GM19239 (cell line): ENCODE measurements at regions not wholly inside any gene's neighbourhood (a gene's known extent, or its start where the extent isn't known, plus 50 kb on each side); places are given as distances from the start of the nearest gene placed in this dataset.
"Not testable (repeated sequence)": the region's sequence is repeated elsewhere in the genome, so short reads cannot be mapped to it uniquely, and the experiment has no call there.

Experiments
- DNase-seq: peaks from one replicate; pipeline ENCODE4 v3.0.0; 2011; ENCODE audit warnings: low spot score; ENCODE audit not compliant: insufficient read length
- FAIRE-seq: peaks from 2 replicates; lab custom pipeline; 2011; peaks lifted over from hg19 to GRCh38; lab: Jason Lieb, UNC

DNA sequence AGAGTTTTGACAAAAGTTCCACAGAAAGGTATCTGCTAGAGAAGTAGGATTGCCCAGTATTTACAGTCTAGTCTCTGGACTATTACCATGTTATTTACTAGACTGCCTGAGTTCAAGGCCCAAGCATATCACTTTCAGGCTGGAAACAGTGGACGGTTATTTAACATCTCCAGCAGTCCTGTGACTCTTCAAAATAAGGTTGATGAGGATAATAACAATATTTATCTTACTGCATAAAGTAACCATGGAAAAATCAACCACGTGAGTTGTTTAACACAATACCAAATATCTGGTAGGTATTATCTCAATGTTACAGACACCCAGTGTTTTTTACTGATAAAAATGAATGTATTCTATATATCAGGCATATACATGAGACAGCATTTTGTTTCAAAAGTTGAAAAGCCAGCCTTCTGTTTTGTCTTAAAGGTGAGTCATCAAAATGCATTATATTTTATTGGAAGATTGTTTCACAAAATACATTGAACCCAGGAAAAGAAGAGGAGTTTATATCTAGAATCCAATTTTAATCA, 535.8 kb downstream of the TBL1XR1 start:
- DNase-seq (no peak), FAIRE-seq (no peak)

DNA sequence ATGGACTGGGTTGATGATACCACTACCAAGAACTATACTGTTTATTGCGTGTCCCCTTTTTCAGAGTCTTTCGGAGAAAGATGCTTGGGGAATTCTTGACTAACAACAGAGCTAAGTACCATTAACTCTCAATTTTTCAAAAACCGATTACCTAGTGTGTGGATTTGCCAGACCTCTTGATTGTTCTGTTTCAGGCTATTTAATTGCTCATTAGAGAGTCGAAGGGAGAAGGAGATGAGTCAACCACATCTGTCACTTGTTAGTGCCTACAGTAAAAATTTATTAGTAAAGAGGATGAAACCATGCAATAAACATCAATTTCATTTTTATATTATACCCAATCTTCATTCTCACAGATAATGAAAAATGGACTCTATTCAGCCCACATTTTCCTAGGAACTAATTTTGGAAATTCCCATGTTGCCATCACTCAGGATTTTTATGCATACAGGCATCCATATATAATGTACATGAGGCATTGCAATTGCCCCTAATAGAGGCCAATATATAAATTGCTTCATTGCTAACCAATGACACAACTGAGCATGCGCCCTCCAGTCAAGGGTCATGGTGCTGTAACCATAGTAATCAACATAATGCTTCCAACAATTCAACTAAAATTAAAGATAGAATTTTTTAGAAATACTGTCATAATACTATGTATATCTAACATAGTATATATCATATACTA, 541.7 kb downstream of the TBL1XR1 start:
- no peak for FAIRE-seq
- DNase-seq, result no peak

DNA sequence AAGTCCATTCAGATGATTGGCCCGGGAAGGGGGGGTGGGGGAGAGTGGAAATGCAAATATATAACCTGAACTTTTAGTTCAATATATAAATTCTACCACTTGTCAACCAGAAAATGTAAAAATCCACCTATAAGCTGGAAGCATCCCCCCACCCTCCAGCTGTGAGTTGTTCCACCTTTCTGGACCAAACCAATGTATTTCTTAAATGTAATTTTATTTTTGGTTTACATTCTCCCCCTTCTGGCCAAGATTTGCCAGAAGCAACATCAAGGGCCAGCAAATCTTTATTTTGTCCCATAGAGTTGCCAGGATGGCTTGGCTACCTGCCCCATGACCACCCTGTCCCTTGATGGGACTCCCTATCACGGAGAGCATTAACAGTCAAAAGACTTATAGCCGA, 545.7 kb downstream of the TBL1XR1 start:
- DNase-seq (no peak), FAIRE-seq (no peak)

DNA sequence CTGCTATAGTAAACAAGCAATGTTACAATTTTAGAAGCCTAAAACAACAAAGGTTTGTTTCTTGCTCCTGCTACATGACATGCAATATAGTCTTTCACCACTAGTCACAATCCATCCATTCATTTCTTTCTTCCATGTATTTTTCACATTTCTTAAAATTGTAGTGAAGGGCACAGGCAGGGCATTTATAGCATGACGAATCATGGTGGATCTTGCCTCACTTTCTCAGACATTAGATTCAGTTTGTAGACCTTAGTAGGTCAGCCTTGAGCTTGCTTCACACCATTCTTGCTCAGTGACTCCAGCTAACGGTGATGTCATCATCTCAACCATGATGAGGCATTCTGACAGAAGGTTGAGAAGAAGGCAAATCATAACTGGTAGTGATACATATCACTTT, 546.8 kb downstream of the TBL1XR1 start:
- FAIRE-seq (no peak), DNase-seq (no peak)

DNA sequence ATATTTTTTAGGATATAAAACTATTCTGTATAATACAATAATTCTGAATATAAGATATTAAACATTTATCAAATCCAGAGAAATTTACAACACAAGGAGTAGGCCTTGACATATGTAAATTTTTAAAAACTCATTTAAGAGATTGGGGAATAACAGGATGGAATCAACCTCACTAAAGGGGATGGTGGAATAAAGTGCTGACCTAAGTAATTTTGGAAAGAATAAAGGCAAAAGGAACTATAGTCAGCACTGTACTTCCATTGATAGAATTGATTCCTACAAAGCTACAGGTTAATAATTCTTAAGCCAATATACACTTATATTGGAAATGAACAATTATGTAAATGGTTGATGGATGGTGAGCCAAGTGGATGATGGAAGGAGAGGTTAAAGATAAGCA, 549.3 kb downstream of the TBL1XR1 start:
- no peak for DNase-seq
- FAIRE-seq, result no peak

DNA sequence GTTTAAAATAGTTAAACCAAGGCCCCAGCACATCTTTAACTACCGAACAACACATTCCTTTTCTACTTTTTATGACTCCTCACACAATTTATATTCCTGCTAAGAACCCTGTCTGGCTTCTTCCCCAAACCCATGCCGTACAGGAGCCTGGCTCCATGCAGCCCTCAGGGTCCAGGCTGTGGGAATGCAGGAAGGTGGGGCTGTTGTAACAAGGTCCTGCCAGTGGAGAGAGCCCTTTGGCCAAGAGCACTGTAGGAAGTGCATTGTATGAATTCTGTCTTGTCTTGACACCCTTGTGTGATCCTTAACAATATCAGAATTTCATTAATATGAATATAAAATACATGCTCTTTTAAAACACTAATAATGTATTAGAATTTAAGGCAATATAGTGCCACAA, 563.8 kb downstream of the TBL1XR1 start:
- no peak for DNase-seq
- no peak for FAIRE-seq

DNA sequence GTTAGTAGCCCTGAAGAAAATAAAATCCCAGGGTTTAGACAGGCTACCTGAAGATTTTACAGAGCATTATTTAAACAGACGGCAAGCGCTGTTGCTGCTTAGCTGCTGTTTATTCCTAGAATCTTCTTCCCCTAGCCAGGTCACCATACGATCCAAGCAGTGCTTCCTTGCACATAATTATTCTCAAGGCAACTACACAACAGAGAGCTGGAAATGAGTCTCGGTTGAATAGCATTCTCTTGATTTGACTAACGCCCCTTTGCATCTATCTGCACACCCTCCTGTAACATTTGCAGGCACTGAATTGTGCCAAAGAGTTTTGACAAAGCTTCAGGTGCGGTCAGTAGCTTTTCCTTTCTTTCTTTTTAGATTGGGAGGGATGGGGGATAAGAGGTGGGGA, 564.4 kb downstream of the TBL1XR1 start:
- FAIRE-seq, result no peak
- no peak for DNase-seq

DNA sequence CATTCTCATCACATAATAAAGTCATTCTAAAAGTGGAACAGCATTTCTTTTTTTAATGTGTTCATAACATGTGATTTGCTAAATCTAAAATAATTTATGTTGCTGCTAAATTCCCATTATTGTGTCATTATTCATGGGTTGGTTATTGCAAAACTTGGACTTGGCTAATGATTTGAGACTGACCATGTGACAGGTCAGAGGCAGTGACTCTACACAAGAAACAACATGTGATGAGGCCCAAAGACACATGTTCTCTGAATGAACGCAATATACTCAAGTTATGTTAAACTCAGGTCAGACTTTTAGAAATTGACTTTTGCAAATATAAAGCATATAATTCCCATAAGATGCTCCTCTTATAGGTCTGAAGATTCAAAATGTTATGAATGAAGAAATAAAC, 566.1 kb downstream of the TBL1XR1 start:
- no peak for FAIRE-seq
- DNase-seq, result no peak

DNA sequence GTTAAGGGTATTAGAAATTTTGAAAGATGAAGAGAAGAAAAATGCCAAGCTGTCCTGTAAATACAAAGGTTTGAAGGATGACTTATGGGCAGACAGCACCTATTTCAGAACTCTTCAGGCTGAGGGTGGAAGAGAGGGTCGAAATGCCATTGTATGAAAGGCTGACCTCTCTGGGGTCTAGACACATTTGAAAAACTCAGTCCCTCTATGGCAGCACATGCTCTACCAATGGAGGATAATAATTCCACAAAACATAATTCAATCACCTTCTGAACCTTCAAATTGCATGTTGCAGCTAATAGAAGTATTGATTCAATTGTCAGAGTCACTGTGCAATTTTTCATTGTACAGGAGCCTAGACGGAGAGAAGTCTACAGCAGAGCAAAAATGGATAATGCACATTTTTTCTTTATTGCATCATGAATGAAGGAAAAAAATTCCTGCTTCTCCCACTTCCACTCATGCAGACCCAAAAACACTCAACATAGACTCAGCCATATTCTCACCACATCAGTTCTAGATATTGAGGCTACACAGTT, 569.1 kb downstream of the TBL1XR1 start:
- FAIRE-seq (no peak), DNase-seq (no peak)

DNA sequence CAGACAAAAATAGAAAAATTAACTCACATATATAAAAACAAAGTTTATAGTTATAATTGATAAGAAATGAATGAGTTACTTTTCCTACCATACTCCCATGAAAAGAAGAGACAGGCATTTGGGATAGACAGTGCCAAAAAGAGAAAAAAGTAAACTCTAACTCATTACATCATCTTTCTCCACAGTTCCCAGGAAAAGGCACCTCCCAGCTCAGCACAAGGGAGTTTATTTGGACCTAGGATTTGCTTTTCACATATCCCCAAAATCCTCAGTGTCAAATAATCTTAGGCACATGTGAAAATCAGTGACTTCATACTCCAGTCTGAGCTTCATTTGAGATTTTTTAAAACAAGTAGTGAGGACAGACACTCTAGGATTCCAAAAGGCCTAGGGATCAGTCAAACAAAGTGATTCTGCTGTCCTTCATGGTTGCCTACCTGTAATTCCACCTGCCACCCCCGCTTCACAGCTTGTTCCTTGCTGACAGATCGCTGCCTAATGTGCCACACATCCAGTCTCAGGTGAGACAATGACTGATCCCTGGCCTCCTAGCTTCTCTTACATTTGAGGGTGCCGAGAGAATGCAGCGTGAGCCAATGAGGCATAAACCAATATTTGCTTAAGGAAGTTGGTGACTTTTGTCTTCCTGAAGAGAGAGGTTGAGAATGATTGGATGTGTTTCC, 573.7 kb downstream of the TBL1XR1 start:
- FAIRE-seq (no peak), DNase-seq (no peak)

DNA sequence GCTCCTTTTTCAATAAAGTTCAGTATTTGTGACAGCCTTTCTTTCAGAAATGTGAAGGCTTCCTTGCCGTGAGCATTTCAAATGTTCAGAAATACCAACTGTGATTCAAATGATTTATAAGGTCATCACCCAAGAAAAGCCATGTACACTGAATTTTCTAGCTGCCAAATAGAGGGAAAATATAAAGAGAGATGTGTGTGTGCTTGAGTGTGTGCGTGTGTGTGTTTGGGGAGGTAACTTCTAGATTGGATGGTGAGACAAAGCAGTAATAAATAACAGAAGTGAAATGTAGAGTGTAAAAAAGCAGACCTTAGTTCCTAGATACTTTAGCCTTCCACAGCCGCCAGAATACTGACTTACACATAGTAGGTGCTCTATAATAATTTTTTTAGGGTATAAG, 577.4 kb downstream of the TBL1XR1 start:
- FAIRE-seq, result no peak
- DNase-seq, result no peak

DNA sequence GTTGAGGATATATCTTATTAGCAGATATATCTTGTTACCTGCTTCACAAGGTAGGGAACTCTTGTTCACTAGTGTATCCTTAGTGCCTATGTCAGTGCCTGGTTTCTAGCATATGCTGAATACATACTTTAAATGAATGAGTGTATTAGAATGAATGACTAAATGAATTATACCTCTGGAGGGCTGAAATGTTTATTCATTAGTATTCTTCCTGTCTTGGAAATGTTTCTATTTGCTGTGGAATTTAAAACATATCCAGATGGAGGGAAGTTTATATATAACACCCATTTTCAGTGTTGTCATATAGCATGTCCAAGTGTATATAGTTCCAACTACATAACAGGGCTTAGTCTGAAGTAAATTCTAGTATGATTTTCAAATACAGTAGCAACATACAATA, 581.5 kb downstream of the TBL1XR1 start:
- FAIRE-seq (no peak), DNase-seq (no peak)

DNA sequence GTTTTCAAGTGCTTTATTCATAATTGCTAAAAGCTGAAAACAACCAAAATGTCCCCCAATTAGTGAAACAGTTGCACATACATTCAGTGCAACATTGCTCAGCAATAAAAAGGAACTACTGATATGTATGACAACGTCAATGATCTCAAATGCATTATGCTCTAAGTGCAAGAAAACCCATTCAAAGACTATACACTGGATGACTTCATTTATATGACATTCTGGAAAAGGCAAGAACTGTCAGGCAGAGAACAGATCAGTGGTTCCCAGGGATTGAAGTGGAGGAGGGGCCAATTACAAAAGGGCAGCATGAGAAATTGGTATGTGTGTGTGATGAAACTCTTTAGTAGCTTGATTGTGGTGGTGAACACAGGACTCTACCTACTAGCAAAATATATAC, 585.6 kb downstream of the TBL1XR1 start:
- DNase-seq, result no peak
- no peak for FAIRE-seq

DNA sequence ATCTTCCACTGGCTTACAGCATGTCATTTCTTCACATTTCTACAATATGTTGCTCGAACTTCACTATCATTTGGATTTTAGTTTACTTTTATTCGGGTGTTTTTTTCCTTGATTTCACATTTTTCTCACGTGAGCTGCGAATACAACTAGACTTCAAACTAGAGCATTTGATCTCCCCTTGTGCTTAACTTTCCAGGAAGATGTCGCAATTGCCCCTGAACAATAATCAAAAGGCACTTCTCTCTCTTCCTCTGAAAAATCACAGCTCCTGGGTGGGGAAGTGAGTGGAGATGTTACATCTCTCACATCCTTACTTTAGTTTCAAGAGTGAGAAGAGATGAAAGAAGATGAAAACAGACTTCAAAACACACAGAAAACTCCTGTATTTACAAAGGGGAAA, 587.9 kb downstream of the TBL1XR1 start:
- no peak for FAIRE-seq
- no peak for DNase-seq

DNA sequence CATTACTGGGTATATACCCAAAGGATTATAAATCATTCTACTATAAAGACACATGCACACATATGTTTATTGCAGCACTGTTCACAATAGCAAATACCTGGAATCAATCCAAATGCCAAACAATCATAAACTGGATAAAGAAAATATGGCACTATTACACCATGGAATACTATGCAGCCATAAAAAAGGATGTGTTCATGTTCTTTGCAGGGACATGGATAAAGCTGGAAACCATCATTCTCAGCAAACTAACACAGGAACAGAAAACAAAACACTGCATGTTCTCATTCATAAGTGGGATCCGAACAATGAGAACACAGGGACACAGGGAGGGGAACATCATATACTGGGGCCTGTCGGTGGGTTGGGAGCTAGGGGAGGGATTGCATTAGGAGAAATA, 591.7 kb downstream of the TBL1XR1 start:
- not testable (repeated sequence) for DNase-seq, FAIRE-seq

DNA sequence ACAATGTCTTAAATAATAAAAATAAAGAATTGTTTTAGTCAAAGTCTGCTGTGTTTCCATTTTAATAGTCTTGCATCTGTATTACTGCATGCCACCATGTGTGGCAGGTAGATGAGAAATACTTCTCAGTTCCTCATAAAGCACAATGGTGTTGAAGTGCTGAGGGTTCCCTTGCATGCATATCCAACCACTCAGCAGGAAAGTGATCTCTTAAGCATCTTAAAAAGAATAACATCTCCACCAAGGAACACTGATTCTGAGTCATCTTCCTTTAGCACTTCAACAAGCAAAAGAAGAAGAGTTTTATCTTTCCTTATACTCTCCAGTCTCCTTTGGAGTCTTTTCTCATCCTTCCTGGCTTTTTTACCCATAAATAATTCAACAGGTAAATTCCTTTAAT, 602.0 kb downstream of the TBL1XR1 start:
- FAIRE-seq (no peak), DNase-seq (no peak)

DNA sequence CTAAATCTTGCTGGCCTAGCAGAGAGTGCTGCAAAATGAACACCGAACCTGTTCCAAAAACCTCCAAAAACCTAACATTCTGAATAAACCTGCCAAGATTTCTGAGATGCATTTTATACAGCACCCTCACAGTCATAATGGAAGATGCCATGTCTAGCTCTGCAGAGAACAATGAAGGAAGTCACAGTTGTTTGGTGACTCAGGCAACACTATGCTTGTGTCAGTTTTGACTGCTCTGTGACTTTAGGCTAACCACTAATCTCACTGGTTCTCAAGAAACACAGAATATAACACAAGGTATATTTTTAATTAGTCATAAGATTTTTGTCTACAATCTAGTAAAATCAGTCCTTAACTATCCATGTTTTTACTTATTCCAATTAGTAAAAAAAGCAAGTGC, 606.6 kb downstream of the TBL1XR1 start:
- DNase-seq, result no peak
- no peak for FAIRE-seq

DNA sequence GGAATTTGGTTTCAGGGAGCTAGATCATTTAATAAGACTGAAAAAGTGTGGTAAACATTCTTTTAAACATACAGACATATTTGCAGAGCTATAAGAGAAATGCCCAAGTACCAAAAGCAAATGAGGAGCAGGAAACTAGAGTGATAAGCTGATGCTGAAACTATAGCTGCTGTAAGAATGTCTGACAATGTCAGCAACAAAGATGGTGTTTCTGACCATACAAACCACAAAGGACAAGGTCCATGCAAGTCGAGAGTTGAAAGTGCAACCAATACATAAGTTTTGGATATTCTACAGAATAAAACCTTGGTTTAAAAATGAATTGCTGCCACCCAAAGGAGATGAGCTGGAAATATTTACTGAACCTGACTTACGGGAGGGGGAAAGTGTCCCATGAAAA, 610.2 kb downstream of the TBL1XR1 start:
- DNase-seq (peak; percentile 4), FAIRE-seq (peak; percentile 68)

DNA sequence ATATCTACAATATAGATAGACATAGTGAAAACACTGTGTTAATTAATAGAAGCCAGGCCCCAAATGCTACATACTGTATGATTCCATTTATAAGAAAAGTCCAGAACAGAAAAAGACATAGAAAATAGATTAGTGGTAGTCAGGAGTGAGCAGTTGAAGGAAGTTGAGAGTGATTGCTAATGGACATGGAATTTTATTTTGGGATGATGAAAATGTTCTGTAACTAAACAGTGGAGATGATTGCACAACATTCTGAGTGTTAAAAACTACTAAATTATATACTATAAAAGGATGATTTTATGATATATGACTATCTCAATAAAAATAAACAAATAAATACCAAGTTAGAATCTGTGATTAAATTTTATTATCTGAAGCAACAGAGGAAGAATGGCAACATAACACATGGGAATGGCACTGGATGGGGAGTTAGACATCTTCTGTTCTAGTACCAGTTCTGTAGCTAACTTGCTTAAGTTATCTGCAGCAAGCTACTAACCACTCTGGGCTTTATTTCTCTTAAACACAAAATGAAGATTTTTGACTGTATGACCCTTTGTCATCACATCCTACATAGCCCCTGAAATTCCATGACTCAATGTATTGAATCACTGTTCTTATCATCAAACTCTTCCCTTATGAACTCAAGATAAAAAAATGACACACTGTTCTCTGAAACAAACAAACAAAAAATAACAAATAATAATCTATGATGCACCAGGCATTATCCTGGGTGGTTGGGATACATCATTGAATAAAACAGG, 612.7 kb downstream of the TBL1XR1 start:
- DNase-seq (no peak), FAIRE-seq (peak; percentile 42)

DNA sequence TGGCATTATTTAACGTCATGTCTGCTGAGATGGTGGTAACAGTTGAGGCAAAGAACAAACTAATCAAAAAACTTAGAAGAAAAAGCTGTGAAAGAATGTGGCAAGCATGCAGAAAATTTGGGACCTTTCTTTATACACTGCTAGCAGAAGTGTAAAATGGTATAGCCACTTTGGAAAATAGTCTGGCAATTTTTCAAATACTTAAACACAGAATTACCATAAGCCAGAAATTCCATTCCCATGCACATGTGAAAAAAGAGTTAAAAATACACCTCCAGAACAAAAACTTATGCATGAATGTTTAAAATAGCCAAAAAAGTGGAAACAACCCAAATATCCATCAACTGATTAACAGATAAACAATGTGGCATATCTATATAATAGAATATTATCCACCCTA, 613.3 kb downstream of the TBL1XR1 start:
- no peak for FAIRE-seq
- DNase-seq, result no peak

DNA sequence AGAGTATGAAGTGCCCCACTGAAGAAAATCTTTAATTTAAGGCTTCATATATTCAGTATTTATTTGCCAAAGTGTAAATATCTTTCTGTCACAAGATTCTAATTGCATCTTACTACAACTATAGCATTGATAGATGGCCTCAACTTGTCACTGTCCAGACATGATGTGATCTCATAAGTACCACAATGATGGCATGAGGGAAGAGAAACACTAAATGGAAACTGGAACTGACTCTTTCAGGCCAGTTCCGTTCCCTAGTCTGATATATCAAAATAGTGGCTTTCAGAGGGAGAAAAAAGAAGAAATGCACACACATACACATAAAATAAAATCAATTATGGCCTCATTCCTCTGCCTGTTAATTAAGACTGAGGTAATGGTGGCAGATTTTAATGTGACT, 615.7 kb downstream of the TBL1XR1 start:
- DNase-seq, result no peak
- peak; percentile 54 for FAIRE-seq
